Heart left ventricle (tissue), 13 donors: ENCODE measurements at regions not wholly inside any gene's neighbourhood (a gene's known extent, or its start where the extent isn't known, plus 50 kb on each side); places are given as distances from the start of the nearest gene placed in this dataset.

ENCODE experiments used
- CTCF ChIP-seq, 12 donors: fragments of 200-600 bp; sonication (generic) in 4 of 12; IDR thresholded peaks; one replicate each; pipeline versions ENCODE4 v1.5.0 to v1.8.0; 2018 to 2022; ENCODE audit warnings: antibody characterized with exemption in 12 of 12, mild to moderate bottlenecking in 5 of 12
- POLR2A ChIP-seq, 2 donors: fragments of 450-650 bp; IDR thresholded peaks; one replicate each; pipeline ENCODE4 v1.6.1; 2017; ENCODE audit warnings: antibody characterized with exemption in 2 of 2, mild to moderate bottlenecking in 2 of 2, moderate library complexity in 2 of 2
- donor health status: ischemic (EF 13 %, LVEDD 7.1; RV severe dilation, severe dysfunction).
- donor health status: DM: no; HTN: yes; CAD: no.
- donor health status: DM: no; HTN: no; CAD: no.
- donor health status: ischemic (EF 25% LVEDD 6.9; RV normal size, moderate dysfunction).
- donor health status: ischemic (EF 25% LVEDD 5.7; RV mildly dilated, moderate dysfunction).
- donor health status: ischemic (EF 35%, LVEDD 5.7; RV mildly dilated, moderate dysfunction).
- donor health status: nonischemic (EF 11% LVEDD 7.7; RV severe dilation, severe dysfunction).
- donor health status: DM: yes; HTN: yes; CAD: no.
- donor health status: PGD.
- donor health status: ischemic (EF 29% LVEDD 5.4; RV normal size, mild dysfunction).
- donor health status: nonischemic (EF 23%, LVEDD 6.1; RV moderate dilation, normal function).

GRCh38 chr11:109036011-109036410 is 371.1 kb downstream of the DDX10 start:
- TF ChIP-seq POLR2A (IDR thresholded peaks at IDR 0.05) (no peak), CTCF (IDR thresholded peaks at IDR 0.05) (no peak)
